Body of pancreas (tissue), 4 donors: ENCODE measurements at regions not wholly inside any gene's neighbourhood (a gene's known extent, or its start where the extent isn't known, plus 50 kb on each side); places are given as distances from the start of the nearest gene placed in this dataset.

ENCODE experiments used
- ATAC-seq: fragments of 150-250 bp; one replicate; pipeline ENCODE4 v1.9.1; 2016
- DNase-seq, 4 donors: peaks; one replicate each; pipeline ENCODE4 v3.0.0-alpha.2; 2019
- H3K27ac ChIP-seq, 4 donors: fragments of 200-600 bp; sonication (generic); 1 replicate in 3 of 4; 2 replicates in 1 of 4; pipeline versions ENCODE4 v1.5.1 to v1.6.1; 2016 to 2019; ENCODE audit warnings: mild to moderate bottlenecking in 1 of 4, mixed read lengths in 1 of 4, moderate library complexity in 1 of 4
- H3K27me3 ChIP-seq, 2 donors: fragments of 200-600 bp; sonication (generic); one replicate each; pipeline ENCODE4 v1.6.0; 2016; ENCODE audit warnings: mild to moderate bottlenecking in 1 of 2
- H3K36me3 ChIP-seq, 2 donors: fragments of 200-600 bp; sonication (generic); replicated peaks in 1 of 2; 2 replicates each; pipeline ENCODE4 v1.5.1; 2016; ENCODE audit warnings: low read depth in 2 of 2; ENCODE audit not compliant: insufficient read depth in 1 of 2
- H3K4me1 ChIP-seq: fragments of 200-600 bp; sonication (generic); one replicate; pipeline ENCODE4 v1.6.0; 2016
- H3K4me3 ChIP-seq, 2 donors: fragments of 200-600 bp; sonication (generic); 1 replicate in 1 of 2; 2 replicates in 1 of 2; pipeline ENCODE4 v1.5.1; 2016 to 2019
- H3K9me3 ChIP-seq, 3 donors: fragments of 200-600 bp; sonication (generic); 1 replicate in 2 of 3; 2 replicates in 1 of 3; pipeline ENCODE4 v1.5.1; 2016
- POLR2A ChIP-seq, 3 donors: fragments of 450-650 bp; IDR thresholded peaks; one replicate each; pipeline ENCODE4 v1.6.1; 2016; ENCODE audit warnings: antibody characterized with exemption in 3 of 3, mild to moderate bottlenecking in 2 of 3
- WGBS, 2 donors: methylation state at CpG; one replicate each; pipeline ENCODE4 v1.1.5; 2017; 5-methylcytosine and 5-hydroxymethylcytosine counted together
- intact Hi-C: fragments of 100-400 bp; cut with DNase I; formaldehyde crosslinking; loops from one replicate; pipeline ENCODE4 v1.15.1; 2023
- TF ChIP-seq, protein P1 (sequence below), 7 experiments: fragments of 450-650 bp in 4 of 7; fragments of 200-600 bp in 3 of 7; sonication (generic) in 3 of 7; IDR thresholded peaks; one replicate each; pipeline ENCODE4 v1.5.1; 2016 to 2019; ENCODE audit warnings: antibody characterized with exemption in 7 of 7

DNA sequence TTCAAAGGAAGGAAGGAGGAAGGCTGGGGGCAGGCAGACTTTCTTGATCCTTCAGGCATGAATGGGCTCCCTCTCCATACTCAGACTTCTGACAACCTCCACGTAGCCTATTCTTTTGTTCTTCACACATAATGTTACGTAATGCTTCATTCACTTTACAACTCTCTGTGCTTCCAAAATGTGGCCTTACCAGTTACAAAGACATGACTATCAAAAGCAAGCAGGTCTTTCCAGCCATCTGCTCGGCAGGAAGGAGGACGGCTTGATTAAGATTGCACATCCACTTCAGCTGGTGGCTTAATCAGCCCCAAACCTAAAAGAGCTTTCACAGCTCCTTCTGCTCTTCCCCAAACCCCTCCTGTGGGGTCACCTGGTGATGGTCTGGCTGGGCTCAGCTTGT is 263.2 kb downstream of the XXYLT1 start:
- H3K4me3 ChIP-seq: no peak overlapping the region
- no peak for ATAC-seq
- TF ChIP-seq, protein P1, sequence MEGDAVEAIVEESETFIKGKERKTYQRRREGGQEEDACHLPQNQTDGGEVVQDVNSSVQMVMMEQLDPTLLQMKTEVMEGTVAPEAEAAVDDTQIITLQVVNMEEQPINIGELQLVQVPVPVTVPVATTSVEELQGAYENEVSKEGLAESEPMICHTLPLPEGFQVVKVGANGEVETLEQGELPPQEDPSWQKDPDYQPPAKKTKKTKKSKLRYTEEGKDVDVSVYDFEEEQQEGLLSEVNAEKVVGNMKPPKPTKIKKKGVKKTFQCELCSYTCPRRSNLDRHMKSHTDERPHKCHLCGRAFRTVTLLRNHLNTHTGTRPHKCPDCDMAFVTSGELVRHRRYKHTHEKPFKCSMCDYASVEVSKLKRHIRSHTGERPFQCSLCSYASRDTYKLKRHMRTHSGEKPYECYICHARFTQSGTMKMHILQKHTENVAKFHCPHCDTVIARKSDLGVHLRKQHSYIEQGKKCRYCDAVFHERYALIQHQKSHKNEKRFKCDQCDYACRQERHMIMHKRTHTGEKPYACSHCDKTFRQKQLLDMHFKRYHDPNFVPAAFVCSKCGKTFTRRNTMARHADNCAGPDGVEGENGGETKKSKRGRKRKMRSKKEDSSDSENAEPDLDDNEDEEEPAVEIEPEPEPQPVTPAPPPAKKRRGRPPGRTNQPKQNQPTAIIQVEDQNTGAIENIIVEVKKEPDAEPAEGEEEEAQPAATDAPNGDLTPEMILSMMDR (IDR thresholded peaks at IDR 0.05): no peak
- no peak for TF ChIP-seq POLR2A (IDR thresholded peaks at IDR 0.05)
- DNase-seq: no peak
- H3K36me3 ChIP-seq: no peaks in the 10 kb centered on the region
- 54 to 63% methylated on average over 4 of the region's 4 CpGs for WGBS, 2 donors
- H3K4me1 ChIP-seq: peaks cover 3% of the 10 kb centered on the region
- no peak overlapping the region for H3K27ac ChIP-seq
- no peaks in the 10 kb centered on the region for H3K9me3 ChIP-seq
- H3K27me3 ChIP-seq: no peaks in the 10 kb centered on the region
- intact Hi-C loops: no loop called here

DNA sequence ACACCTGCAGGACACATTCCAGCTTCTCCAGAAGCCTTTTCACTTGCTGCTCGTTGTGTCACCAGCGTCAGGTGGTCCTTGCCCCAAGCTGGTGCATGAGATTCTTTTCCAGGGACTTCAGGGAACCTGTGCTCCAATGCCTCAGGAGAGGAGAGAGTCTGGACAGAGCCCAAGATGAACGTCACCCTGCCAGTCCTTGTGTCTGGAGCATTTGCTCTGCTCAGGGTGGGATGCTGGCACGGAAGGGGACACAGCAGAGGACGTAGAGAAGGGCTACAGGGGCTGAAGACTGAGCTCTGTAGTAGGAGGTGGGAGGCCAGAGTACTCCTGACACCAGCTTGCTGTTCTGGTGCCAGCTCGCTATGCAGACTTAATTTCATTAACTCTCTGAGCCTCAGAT is 262.1 kb downstream of the XXYLT1 start:
- Histone ChIP-seq H3K27me3 (no peaks in the 10 kb centered on the region), H3K4me3 (no peak overlapping the region), H3K4me1 (no peaks in the 10 kb centered on the region), H3K27ac (no peak overlapping the region), H3K9me3 (no peaks in the 10 kb centered on the region), H3K36me3 (no peaks in the 10 kb centered on the region)
- DNase-seq (no peak), ATAC-seq (no peak)
- 50 to 67% methylated on average over 6 of the region's 6 CpGs for WGBS, 2 donors
- intact Hi-C loops: no loop called here
- TF ChIP-seq, protein P1 (IDR thresholded peaks at IDR 0.05): no peak
- TF ChIP-seq POLR2A (IDR thresholded peaks at IDR 0.05): no peak

DNA sequence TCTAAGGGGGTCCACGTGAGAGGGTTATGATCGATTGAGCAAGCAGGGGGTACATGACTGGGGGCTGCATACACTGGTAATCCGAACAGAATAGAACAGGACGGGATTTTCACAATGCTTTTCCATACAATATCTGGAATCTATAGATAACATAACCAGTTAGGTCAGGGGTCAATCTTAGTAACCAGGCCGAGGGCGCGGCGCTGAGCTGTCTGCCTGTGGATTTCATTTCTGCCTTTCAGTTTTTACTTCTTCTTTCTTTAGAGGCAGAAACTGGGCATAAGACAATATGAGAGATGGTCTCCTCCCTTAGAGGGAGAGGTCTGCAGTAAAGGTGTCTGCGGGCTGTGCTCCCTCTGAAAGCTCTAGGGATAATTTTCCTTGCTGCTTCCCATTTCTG is 261.3 kb downstream of the XXYLT1 start:
- DNase-seq (no peak), ATAC-seq (no peak)
- Histone ChIP-seq H3K4me3 (no peak overlapping the region), H3K36me3 (no peaks in the 10 kb centered on the region), H3K4me1 (no peaks in the 10 kb centered on the region), H3K27me3 (no peaks in the 10 kb centered on the region), H3K9me3 (no peaks in the 10 kb centered on the region), H3K27ac (no peak overlapping the region)
- TF ChIP-seq POLR2A (IDR thresholded peaks at IDR 0.05): no peak
- TF ChIP-seq, protein P1 (IDR thresholded peaks at IDR 0.05): no peak
- 70 to 76% methylated on average over 9 of the region's 9 CpGs for WGBS, 2 donors
- intact Hi-C loops: no loop called here

DNA sequence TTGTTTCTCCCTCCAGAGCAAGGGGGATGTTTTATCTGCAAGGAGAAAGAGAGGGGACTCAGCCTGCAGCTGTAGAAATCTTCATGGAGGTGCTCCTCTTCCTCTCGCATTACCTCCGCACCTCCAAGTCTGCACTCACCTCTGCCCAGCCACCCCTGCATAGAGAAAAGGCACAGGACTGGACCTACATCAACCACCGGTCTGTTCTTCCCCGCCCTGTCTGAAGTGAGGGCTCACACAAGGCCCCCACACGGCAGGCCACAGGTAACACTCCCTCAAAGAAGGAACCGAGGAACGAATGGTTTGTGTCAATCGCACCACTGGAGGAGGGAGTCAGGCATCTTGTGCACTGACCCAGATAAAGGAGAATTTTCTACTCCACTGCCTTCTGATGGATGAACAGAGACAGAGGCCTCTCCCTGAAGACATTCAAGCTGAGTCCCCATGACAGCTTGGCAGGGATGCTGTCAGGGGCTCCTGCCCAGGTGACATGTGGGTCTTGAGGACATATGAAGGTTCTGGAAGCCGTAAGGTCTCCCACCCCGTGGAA is 260.3 kb downstream of the XXYLT1 start:
- 77 to 88% methylated on average over 10 of the region's 10 CpGs for WGBS, 2 donors

More for the DNA sequence above, 260.3 kb downstream of the XXYLT1 start:
- no peaks in the 10 kb centered on the region for H3K36me3 ChIP-seq
- H3K4me3 ChIP-seq: no peak overlapping the region
- DNase-seq (no peak), ATAC-seq (no peak)
- no peak overlapping the region for H3K27ac ChIP-seq
- TF ChIP-seq, protein P1 (IDR thresholded peaks at IDR 0.05): no peak
- no peak for TF ChIP-seq POLR2A (IDR thresholded peaks at IDR 0.05)
- intact Hi-C loops: no loop called here
- no peaks in the 10 kb centered on the region for H3K9me3 ChIP-seq
- no peaks in the 10 kb centered on the region for H3K27me3 ChIP-seq
- no peaks in the 10 kb centered on the region for H3K4me1 ChIP-seq
